HG02798 (cell line): ENCODE measurements at regions not wholly inside any gene's neighbourhood (a gene's known extent, or its start where the extent isn't known, plus 50 kb on each side); places are given as distances from the start of the nearest gene placed in this dataset.

Experiments
- ATAC-seq: cut with Tn5 transposase; IDR thresholded peaks from one replicate; pipeline ENCODE4 v1.9.1; 2021; ENCODE audit warnings: mild to moderate bottlenecking; ENCODE audit not compliant: unreplicated experiment, poor library complexity

DNA sequence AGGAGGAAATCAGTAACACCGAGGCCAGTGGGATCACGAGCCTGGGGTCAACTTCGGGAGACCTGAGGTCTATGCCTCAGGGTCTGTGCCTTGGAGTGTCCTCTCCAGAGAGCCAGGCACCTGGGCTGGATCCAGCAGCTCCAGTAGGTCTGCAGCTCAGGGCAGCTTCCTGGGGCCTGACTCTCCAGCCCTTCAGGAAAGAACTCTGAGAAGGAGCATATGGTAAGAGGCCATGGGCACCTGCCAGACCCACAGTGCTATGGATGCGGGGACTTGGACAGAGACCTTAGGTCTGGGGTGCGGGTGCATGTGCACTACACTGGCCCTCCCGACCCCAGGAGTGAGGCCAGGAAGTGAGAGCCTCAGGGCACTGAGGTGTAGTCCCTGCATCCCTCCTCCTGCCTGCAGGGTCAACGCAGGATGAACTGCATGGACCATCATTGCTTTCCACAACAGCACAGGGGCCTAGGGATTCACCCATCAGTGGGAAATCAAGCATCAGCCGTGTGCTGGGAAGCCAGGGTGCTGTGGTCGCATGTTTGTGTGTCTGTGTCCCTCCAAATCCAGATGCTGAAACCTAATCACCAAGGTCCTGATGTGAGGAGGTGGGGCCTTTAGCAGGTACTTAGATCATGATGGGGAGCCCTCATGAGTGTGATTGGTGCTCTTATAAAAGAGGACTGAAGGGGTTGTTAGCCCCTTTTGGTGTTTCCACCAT lies 210.9 kb upstream of the CST7 start:
- ATAC-seq: no peak

GRCh38 chr20:24738981-24739633 lies 210.0 kb upstream of the CST7 start:
- ATAC-seq: peak; percentile 46

- ATAC-seq: no peak
Measured at GRCh38 chr20:24739746-24740145, 209.3 kb upstream of the CST7 start.

DNA sequence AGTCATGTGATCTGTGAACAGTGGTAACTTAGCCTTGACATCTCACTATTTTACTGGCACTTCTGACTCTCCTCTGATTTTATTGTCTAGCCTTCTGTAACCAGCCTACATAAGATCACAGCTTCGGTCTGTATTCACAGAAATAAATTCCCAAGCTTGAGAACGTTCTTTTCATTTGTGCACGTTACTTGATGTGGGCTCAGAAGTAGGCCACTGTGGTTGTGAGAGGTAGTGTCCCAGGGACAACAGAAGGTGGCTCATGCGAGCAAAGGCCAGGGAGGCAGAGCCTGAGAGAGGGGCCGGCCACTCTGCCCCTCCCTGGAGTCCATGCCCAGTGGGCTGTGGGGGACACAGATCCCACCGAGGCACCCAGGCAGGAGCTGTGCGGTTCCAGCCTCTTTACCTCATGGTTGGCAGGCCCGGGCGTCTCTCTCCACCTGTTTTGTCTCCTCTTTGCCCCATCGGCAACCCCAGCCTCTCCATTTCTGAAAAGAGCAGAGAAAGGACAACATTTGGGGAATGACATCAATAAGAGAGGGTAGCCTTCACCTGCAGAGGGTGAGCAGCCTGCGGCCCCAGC lies 207.5 kb upstream of the CST7 start:
- no peak for ATAC-seq

DNA sequence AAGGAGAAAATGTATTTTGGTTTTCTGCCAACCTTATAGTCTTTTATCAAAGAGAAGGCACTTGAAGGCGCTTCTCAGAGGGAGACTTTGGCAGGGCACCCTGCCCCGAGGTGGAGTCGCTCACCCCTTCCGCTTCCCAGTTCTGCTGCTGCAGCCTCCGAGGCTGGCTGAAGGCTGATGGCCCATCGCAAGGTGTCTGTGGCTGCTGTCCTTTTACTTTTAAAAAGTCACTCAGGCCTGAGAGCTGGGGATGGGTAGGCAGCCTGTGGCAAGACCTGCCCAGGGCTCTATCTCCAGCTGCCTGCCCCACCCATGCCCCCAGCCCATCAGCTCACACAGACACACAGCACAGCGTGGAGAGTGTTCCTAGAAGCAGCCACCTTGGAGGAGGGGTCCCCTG lies 206.6 kb upstream of the CST7 start:
- no peak for ATAC-seq

DNA sequence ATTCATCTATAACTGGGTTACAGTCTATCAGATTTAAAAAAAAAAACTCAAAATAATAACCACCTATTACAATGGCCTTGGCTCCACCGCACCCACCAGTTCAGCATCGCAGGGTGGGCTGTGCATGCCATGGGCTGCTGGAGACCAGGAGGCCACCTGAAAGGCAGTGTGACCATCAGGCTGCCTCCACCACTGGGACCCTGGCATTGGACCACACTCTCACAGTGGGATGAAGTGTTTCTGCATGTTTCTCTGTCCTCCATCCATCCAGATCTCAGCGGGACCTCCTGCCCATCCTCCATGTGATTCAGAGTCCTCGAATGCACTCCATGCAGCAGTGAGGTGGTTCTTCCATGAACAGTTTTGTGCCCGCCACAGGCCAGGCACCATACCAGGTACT lies 206.1 kb upstream of the CST7 start:
- no peak for ATAC-seq

GRCh38 chr20:24743641-24744040 lies 205.4 kb upstream of the CST7 start:
- ATAC-seq: no peak

DNA sequence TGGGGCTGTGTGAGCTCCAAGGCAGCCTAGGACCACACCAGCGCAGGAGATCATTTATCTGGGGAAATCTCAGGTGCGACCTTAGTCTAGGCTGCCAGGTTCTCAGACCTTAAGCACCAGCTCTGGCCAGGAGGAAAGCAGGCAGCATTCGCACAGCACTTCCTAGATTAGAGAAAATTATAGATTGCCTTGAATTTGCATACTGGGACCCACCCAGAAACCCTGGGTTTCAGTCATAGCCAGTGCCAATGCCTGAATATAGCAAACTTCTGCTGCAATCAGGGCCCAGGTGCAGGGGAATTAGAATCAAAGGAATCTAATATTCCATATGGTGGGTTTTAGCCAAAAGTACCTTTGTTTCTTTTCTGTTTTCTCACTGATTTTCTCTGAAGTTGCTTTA lies 204.3 kb upstream of the CST7 start:
- ATAC-seq: no peak

DNA sequence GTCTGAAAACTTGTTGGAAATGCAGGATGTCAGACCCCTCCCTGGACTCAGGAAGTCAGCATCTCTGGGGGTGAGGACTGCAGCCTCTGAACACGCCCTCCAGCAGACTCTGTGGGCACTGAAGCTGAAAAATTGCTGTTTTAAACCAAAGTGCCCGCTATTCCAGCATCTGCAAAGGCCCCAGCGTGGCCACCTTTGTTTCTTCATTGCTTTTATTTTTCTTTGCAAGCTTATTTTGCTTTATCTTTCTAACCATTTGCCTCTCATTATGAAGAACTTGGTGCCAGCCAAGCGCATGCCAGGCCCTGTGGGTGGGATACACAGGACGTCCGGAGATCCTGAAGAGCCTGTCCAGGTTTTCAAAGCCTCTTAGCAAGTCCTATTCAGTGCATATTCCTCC lies 203.9 kb upstream of the CST7 start:
- no peak for ATAC-seq

- no peak for ATAC-seq
Measured at GRCh38 chr20:24745617-24746350, 203.3 kb upstream of the CST7 start.

DNA sequence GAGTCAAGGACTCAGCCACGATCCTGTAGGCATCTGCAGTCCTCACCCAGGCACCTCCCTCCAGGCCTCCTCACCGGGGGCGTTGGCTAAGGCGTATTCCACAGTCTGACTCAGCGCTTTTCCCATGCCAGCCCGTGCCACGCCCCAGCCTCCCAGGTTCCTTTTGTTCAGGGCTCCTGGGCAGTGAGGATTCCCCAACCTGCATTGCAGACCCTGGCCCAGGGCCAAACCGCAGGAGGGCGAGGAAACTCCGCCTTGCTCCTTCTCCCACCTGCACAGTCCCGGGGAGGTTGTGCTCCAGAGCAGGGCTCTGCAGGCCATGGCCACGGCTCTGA lies 202.8 kb upstream of the CST7 start:
- ATAC-seq: no peak

- ATAC-seq: no peak
Measured at GRCh38 chr20:24747010-24747712, 201.9 kb upstream of the CST7 start.

DNA sequence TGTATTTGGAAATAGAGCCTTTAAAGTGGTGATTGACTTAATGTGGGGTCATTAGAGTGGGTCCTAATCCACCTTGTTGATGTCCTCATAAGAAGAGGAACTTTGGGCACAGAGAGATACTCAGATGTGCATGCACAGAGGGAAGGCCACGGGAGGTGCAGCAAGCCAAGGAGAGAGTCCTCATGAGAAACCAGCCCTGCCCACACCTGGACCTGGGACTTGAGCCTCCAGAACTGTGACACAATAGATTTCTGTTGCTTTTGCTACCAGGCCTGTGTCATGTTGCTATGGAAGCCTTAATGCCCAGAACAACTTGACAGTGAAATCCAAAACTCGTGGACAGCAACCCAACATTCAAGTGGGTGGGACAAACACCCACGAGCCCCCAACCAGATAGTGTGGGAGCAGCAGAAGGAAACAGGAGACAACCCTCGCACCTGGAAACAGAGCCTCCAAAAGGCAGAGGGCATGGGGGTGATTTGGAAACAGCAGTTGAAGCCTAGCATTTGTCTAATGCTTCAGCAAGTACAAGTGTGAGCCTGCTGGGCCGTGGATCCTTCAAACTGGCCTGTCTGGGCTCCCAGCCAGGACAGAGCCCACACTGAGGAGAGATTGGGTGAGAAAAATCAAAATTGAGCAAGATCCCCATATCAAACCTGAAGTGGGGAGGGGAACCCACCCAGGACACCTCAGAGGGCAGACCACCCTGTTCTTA lies 201.0 kb upstream of the CST7 start:
- no peak for ATAC-seq

GRCh38 chr20:24751551-24751950 lies 197.5 kb upstream of the CST7 start:
- no peak for ATAC-seq

- no peak for ATAC-seq
Measured at GRCh38 chr20:24752612-24753011, 196.5 kb upstream of the CST7 start.

GRCh38 chr20:24753130-24753529 lies 195.9 kb upstream of the CST7 start:
- no peak for ATAC-seq

GRCh38 chr20:24754691-24755090 lies 194.4 kb upstream of the CST7 start:
- ATAC-seq: no peak

- ATAC-seq: no peak
Measured at GRCh38 chr20:24755411-24755922, 193.6 kb upstream of the CST7 start.

- ATAC-seq: no peak
Measured at GRCh38 chr20:24756292-24757025, 192.6 kb upstream of the CST7 start.
